ENCODE measurements at regions not wholly inside any gene's neighbourhood (a gene's known extent, or its start where the extent isn't known, plus 50 kb on each side); places are given as distances from the start of the nearest gene placed in this dataset.

DNA sequence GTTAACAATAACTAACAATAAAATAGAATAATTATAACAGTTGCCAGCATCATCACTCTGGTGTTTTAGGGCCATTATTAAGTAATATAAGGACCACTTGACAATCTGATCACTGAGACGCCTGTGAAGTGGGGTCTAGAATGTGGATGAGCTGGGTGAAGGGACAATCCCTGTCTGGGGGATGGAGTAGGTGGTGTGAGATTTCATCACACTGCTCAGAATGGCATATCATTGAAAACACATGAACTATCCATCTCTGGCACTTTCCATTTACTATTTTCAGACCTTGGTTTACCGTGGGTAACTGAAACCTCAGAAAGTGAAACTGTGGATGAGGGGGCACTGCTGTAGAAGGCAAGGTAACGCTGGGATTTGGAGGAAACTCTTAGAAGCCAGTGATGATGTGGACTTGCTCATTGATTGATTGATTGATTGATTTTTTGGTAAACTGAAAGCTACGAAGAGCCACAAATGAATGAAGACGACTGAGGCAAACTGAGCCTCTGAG is 204.4 kb upstream of the TWIST2 start:
- POLR2A ChIA-PET = no interaction called here
- H3K4me3 ChIP-seq (ENCODE audit: low read depth, low read length) = no peak overlapping the region
- CTCF ChIA-PET = interaction anchor here (2.3 kb wide), 1 partner anchor 141 kb away, joined by 8 read pairs; no protein-coding TSS in a partner anchor
- TF ChIP-seq, protein P1, sequence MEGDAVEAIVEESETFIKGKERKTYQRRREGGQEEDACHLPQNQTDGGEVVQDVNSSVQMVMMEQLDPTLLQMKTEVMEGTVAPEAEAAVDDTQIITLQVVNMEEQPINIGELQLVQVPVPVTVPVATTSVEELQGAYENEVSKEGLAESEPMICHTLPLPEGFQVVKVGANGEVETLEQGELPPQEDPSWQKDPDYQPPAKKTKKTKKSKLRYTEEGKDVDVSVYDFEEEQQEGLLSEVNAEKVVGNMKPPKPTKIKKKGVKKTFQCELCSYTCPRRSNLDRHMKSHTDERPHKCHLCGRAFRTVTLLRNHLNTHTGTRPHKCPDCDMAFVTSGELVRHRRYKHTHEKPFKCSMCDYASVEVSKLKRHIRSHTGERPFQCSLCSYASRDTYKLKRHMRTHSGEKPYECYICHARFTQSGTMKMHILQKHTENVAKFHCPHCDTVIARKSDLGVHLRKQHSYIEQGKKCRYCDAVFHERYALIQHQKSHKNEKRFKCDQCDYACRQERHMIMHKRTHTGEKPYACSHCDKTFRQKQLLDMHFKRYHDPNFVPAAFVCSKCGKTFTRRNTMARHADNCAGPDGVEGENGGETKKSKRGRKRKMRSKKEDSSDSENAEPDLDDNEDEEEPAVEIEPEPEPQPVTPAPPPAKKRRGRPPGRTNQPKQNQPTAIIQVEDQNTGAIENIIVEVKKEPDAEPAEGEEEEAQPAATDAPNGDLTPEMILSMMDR (IDR thresholded peaks at IDR 0.05; ENCODE audit: insufficient read depth, low read length, missing control alignments) = no peak
- DNase-seq (ENCODE audit: low read depth, low spot score) = no peak

DNA sequence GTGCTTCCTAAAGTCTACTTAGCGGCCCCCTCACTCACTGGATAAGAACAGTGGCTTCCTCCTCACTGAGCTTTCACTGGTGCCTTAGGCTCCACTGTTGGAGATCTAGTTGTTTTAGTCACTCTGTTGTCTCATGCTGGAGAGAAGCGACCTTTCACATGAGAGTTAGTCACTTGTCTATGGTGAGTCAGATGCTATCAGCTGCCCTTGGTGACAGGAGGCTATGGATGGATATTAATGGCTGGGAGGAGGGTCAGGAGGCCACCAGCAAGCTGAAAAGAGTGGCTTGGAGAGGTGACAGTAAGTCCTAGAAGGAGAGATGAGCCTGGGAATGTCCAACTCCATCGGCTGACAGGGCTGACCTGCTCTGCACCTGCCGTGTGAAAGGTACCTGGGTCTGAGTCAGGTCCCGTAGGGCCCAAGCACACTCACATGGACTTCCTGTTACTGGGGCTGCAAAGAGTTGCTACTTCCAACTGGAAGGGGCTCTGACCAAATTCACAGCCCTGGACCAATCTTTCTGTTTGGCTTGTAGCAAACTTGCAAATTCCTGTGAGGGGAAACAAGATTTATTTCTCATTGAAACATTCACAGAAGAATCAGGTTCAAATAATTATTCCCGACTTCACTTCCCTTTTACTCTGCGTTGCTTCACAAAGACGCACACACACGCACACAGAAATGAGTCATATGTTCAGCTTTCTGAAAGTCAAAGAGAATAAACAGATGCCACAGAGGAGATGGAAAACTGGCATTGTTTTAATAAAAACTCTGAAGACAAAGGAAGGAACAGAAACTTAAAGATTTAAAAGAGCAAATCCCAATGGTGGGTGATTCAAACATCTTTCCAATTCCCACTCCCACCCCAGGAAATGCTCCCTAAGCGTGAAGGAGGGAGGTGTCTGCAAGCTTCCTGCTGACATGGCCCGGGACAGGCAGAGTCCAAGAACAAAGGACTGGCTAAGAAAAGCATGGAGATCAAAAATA is 203.5 kb upstream of the TWIST2 start:
- no peak overlapping the region for H3K4me3 ChIP-seq (ENCODE audit: low read depth, low read length)
- DNase-seq (ENCODE audit: low read depth, low spot score) = peak; percentile 26
- POLR2A ChIA-PET = no interaction called here
- CTCF ChIA-PET = interaction anchor here (2.3 kb wide), 1 partner anchor 140 kb away, joined by 8 read pairs; no protein-coding TSS in a partner anchor
- TF ChIP-seq, protein P1 (IDR thresholded peaks at IDR 0.05; ENCODE audit: insufficient read depth, low read length, missing control alignments) = no peak

GRCh38 chr2:238645095-238645494 is 202.8 kb upstream of the TWIST2 start:
- DNase-seq (ENCODE audit: low read depth, low spot score) = no peak
- H3K4me3 ChIP-seq (ENCODE audit: low read depth, low read length) = no peak overlapping the region
- ChIA-PET POLR2A (no interaction called here), CTCF (interaction anchor here (2.3 kb wide), 1 partner anchor 140 kb away, joined by 8 read pairs; no protein-coding TSS in a partner anchor)
- TF ChIP-seq, protein P1 (IDR thresholded peaks at IDR 0.05; ENCODE audit: insufficient read depth, low read length, missing control alignments) = no peak

GRCh38 chr2:238645716-238646115 is 202.2 kb upstream of the TWIST2 start:
- POLR2A ChIA-PET = no interaction called here
- H3K4me3 ChIP-seq (ENCODE audit: low read depth, low read length) = no peak overlapping the region
- DNase-seq (ENCODE audit: low read depth, low spot score) = no peak
- TF ChIP-seq, protein P1 (IDR thresholded peaks at IDR 0.05; ENCODE audit: insufficient read depth, low read length, missing control alignments) = no peak
- CTCF ChIA-PET = no interaction called here

GRCh38 chr2:238646281-238646680 is 201.6 kb upstream of the TWIST2 start:
- no peak overlapping the region for H3K4me3 ChIP-seq (ENCODE audit: low read depth, low read length)
- ChIA-PET CTCF (no interaction called here), POLR2A (no interaction called here)
- TF ChIP-seq, protein P1 (IDR thresholded peaks at IDR 0.05; ENCODE audit: insufficient read depth, low read length, missing control alignments) = no peak
- no peak for DNase-seq (ENCODE audit: low read depth, low spot score)

GRCh38 chr2:238646803-238647202 is 201.1 kb upstream of the TWIST2 start:
- POLR2A ChIA-PET = no interaction called here
- TF ChIP-seq, protein P1 (IDR thresholded peaks at IDR 0.05; ENCODE audit: insufficient read depth, low read length, missing control alignments) = no peak
- no peak for DNase-seq (ENCODE audit: low read depth, low spot score)

More at GRCh38 chr2:238646803-238647202, 201.1 kb upstream of the TWIST2 start:
- CTCF ChIA-PET = no interaction called here
- H3K4me3 ChIP-seq (ENCODE audit: low read depth, low read length) = no peak overlapping the region
